ENCODE measurements at regions not wholly inside any gene's neighbourhood (a gene's known extent, or its start where the extent isn't known, plus 50 kb on each side); places are given as distances from the start of the nearest gene placed in this dataset.

GRCh38 chr12:85617307-85618091 is 218.7 kb downstream of the RASSF9 start:
- TF ChIP-seq, protein P1, sequence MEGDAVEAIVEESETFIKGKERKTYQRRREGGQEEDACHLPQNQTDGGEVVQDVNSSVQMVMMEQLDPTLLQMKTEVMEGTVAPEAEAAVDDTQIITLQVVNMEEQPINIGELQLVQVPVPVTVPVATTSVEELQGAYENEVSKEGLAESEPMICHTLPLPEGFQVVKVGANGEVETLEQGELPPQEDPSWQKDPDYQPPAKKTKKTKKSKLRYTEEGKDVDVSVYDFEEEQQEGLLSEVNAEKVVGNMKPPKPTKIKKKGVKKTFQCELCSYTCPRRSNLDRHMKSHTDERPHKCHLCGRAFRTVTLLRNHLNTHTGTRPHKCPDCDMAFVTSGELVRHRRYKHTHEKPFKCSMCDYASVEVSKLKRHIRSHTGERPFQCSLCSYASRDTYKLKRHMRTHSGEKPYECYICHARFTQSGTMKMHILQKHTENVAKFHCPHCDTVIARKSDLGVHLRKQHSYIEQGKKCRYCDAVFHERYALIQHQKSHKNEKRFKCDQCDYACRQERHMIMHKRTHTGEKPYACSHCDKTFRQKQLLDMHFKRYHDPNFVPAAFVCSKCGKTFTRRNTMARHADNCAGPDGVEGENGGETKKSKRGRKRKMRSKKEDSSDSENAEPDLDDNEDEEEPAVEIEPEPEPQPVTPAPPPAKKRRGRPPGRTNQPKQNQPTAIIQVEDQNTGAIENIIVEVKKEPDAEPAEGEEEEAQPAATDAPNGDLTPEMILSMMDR (IDR thresholded peaks at IDR 0.05) = no peak
- Mint-ChIP-seq H3K4me3 (ENCODE audit: unreplicated experiment) (no peak overlapping the region), H3K36me3 (ENCODE audit: unreplicated experiment) (no peaks in the 10 kb centered on the region), H3K4me1 (ENCODE audit: unreplicated experiment) (no peaks in the 10 kb centered on the region), H3K27ac (ENCODE audit: unreplicated experiment) (no peak overlapping the region), H3K9me3 (ENCODE audit: unreplicated experiment) (no peaks in the 10 kb centered on the region), H3K27me3 (ENCODE audit: unreplicated experiment) (peaks cover 14% of the 10 kb centered on the region)
- DNase-seq (ENCODE audit: extremely low spot score, unreplicated experiment) = no peak

- TF ChIP-seq, protein P1 (IDR thresholded peaks at IDR 0.05) = no peak
- no peak overlapping the region for H3K27ac Mint-ChIP-seq (ENCODE audit: unreplicated experiment)
- peaks cover 7% of the 10 kb centered on the region for H3K27me3 Mint-ChIP-seq (ENCODE audit: unreplicated experiment)
- H3K4me1 Mint-ChIP-seq (ENCODE audit: unreplicated experiment) = peaks cover 3% of the 10 kb centered on the region
- no peak for DNase-seq (ENCODE audit: extremely low spot score, unreplicated experiment)
- H3K9me3 Mint-ChIP-seq (ENCODE audit: unreplicated experiment) = no peaks in the 10 kb centered on the region
- H3K4me3 Mint-ChIP-seq (ENCODE audit: unreplicated experiment) = no peak overlapping the region
- no peaks in the 10 kb centered on the region for H3K36me3 Mint-ChIP-seq (ENCODE audit: unreplicated experiment)
These were observed 215.2 kb downstream of the RASSF9 start for GRCh38 chr12:85621041-85621440.

- Mint-ChIP-seq H3K4me3 (ENCODE audit: unreplicated experiment) (no peak overlapping the region), H3K27ac (ENCODE audit: unreplicated experiment) (no peak overlapping the region), H3K9me3 (ENCODE audit: unreplicated experiment) (no peaks in the 10 kb centered on the region), H3K4me1 (ENCODE audit: unreplicated experiment) (peaks cover 13% of the 10 kb centered on the region), H3K27me3 (ENCODE audit: unreplicated experiment) (no peaks in the 10 kb centered on the region), H3K36me3 (ENCODE audit: unreplicated experiment) (no peaks in the 10 kb centered on the region)
- DNase-seq (ENCODE audit: extremely low spot score, unreplicated experiment) = no peak
- TF ChIP-seq, protein P1 (IDR thresholded peaks at IDR 0.05) = no peak
These were observed 212.4 kb downstream of the RASSF9 start for GRCh38 chr12:85623763-85624162.

DNA sequence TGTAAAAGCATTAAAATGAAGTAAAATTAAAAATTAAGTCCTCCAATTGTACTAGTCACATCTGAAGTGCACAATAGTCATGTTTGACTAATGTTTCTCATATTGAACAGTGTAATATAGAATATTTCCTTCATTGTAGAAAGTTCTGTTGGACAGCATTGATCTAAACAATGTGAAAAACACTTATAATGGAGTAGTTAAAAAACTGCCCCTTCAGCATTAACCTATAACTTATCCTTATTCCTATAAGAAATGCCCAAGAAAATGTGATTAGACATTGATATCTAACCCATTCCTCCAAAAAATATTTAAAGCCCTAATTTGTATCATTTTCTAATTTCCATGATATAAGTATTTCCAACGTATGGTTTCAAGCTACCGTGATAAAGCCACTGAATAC is 210.7 kb downstream of the RASSF9 start:
- H3K27ac Mint-ChIP-seq (ENCODE audit: unreplicated experiment) = no peak overlapping the region
- H3K9me3 Mint-ChIP-seq (ENCODE audit: unreplicated experiment) = no peaks in the 10 kb centered on the region
- no peak for DNase-seq (ENCODE audit: extremely low spot score, unreplicated experiment)
- TF ChIP-seq, protein P1 (IDR thresholded peaks at IDR 0.05) = no peak
- H3K4me3 Mint-ChIP-seq (ENCODE audit: unreplicated experiment) = no peak overlapping the region
- peaks cover 13% of the 10 kb centered on the region for H3K4me1 Mint-ChIP-seq (ENCODE audit: unreplicated experiment)
- H3K27me3 Mint-ChIP-seq (ENCODE audit: unreplicated experiment) = no peaks in the 10 kb centered on the region
- H3K36me3 Mint-ChIP-seq (ENCODE audit: unreplicated experiment) = no peaks in the 10 kb centered on the region

DNA sequence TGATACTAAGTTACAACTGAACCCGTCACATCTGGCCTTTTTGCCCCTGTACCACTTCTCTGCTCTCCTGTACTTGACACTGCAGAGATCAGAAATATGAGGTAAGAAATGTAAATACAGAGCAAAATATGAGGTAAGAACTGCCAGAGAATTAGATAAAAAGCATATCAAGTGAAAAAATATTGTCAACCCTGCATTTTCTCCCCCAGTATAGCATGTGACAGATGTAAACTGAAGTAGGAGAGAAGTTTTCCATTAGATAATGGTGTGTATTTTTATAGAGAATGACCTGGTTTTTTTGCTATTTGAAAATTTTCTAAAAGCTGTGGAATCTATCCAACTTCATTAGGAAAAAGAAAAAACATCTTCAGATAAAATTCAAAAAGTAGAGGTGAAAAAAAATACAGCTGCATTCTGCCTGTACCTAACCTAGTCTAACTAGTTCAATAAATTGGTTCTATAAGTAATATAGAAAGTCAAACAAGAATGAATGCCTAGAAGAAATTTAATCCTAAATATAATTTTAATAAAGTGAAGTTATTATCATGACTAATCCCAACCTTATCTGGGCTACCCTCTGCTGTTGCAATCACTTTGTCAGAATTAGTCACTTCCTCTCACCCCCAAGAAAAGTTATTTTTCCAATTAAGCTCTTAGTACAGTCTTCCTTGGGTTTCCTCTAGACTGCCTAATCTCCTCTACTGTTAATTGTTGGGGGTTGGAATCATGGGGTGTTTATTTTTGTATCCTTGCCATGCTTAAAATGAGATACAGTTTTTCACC is 210.0 kb downstream of the RASSF9 start:
- Mint-ChIP-seq H3K27ac (ENCODE audit: unreplicated experiment) (no peak overlapping the region), H3K9me3 (ENCODE audit: unreplicated experiment) (no peaks in the 10 kb centered on the region), H3K4me1 (ENCODE audit: unreplicated experiment) (peaks cover 13% of the 10 kb centered on the region), H3K4me3 (ENCODE audit: unreplicated experiment) (no peak overlapping the region), H3K27me3 (ENCODE audit: unreplicated experiment) (no peaks in the 10 kb centered on the region), H3K36me3 (ENCODE audit: unreplicated experiment) (no peaks in the 10 kb centered on the region)
- TF ChIP-seq, protein P1 (IDR thresholded peaks at IDR 0.05) = no peak
- no peak for DNase-seq (ENCODE audit: extremely low spot score, unreplicated experiment)
